Testis (tissue), 2 donors: ENCODE measurements at regions not wholly inside any gene's neighbourhood (a gene's known extent, or its start where the extent isn't known, plus 50 kb on each side); places are given as distances from the start of the nearest gene placed in this dataset.

Source experiments
- DNase-seq: peaks from one replicate; pipeline ENCODE4 v3.0.0-alpha.2; 2019
- H3K27ac ChIP-seq, 2 donors: fragments of 200-600 bp; sonication (generic); one replicate each; pipeline ENCODE4 v1.5.1; 2019
- H3K27me3 ChIP-seq: fragments of 200-600 bp; sonication (generic); one replicate; pipeline ENCODE4 v1.5.1; 2019
- H3K36me3 ChIP-seq: fragments of 200-600 bp; sonication (generic); one replicate; pipeline ENCODE4 v1.5.1; 2017; ENCODE audit warnings: low read depth; ENCODE audit errors: missing control alignments
- H3K4me1 ChIP-seq: fragments of 200-600 bp; sonication (generic); one replicate; pipeline ENCODE4 v1.5.1; 2019
- H3K4me3 ChIP-seq, 2 donors: fragments of 200-600 bp; sonication (generic); one replicate each; pipeline ENCODE4 v1.5.1; 2017 to 2019
- H3K9me3 ChIP-seq: fragments of 200-600 bp; sonication (generic); one replicate; pipeline ENCODE4 v1.5.1; 2017
- POLR2A ChIP-seq: fragments of 450-650 bp; IDR thresholded peaks from one replicate; pipeline ENCODE4 v1.6.1; 2017; ENCODE audit warnings: antibody characterized with exemption, mild to moderate bottlenecking, moderate library complexity
- WGBS, 2 donors: methylation state at CpG; one replicate each; pipeline ENCODE4 v1.1.5; 2018; 5-methylcytosine and 5-hydroxymethylcytosine counted together
- intact Hi-C: fragments of 100-400 bp; cut with DNase I; formaldehyde crosslinking; loops from one replicate; pipeline ENCODE4 v1.15.1; 2023; ENCODE audit warnings: low total_unique reads
- TF ChIP-seq, protein P1 (sequence below), 3 experiments: fragments of 450-650 bp in 2 of 3; fragments of 200-600 bp in 1 of 3; sonication (generic) in 1 of 3; IDR thresholded peaks; one replicate each; pipeline ENCODE4 v1.5.1; 2016 to 2019; ENCODE audit warnings: antibody characterized with exemption in 3 of 3, mild to moderate bottlenecking in 2 of 3, moderate library complexity in 1 of 3

DNA sequence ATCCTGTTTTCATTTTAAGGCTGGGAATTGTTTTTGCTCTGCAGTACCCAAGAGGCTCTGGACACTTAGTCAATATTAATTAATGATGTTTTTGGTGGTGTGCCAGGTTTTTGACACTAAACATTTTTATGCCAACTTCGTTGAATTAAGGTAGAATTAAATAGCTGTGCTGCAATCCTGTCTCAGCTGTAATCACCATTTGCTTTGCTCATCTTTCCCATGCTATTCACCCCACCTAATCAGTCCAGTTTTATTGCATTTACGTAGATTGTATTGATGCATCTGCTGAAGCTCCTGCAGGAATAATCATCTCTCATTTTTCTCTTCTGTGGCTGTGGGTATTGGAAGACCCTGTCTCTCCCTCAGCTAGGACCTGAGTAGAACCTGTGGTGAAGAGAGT is 52.6 kb upstream of the TRUB1 start:
- H3K9me3 ChIP-seq = no peaks in the 10 kb centered on the region
- no peak for DNase-seq
- intact Hi-C loops = no loop called here
- H3K36me3 ChIP-seq = no peaks in the 10 kb centered on the region
- TF ChIP-seq, protein P1, sequence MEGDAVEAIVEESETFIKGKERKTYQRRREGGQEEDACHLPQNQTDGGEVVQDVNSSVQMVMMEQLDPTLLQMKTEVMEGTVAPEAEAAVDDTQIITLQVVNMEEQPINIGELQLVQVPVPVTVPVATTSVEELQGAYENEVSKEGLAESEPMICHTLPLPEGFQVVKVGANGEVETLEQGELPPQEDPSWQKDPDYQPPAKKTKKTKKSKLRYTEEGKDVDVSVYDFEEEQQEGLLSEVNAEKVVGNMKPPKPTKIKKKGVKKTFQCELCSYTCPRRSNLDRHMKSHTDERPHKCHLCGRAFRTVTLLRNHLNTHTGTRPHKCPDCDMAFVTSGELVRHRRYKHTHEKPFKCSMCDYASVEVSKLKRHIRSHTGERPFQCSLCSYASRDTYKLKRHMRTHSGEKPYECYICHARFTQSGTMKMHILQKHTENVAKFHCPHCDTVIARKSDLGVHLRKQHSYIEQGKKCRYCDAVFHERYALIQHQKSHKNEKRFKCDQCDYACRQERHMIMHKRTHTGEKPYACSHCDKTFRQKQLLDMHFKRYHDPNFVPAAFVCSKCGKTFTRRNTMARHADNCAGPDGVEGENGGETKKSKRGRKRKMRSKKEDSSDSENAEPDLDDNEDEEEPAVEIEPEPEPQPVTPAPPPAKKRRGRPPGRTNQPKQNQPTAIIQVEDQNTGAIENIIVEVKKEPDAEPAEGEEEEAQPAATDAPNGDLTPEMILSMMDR (IDR thresholded peaks at IDR 0.05) = no peak
- no peak for TF ChIP-seq POLR2A
- no peaks in the 10 kb centered on the region for H3K27me3 ChIP-seq
- H3K27ac ChIP-seq = no peak overlapping the region
- peaks cover 6% of the 10 kb centered on the region for H3K4me1 ChIP-seq
- no peak overlapping the region for H3K4me3 ChIP-seq
- WGBS, 2 donors = 50 to 64% methylated on average over 2 of the region's 2 CpGs
